ENCODE measurements at regions not wholly inside any gene's neighbourhood (a gene's known extent, or its start where the extent isn't known, plus 50 kb on each side); places are given as distances from the start of the nearest gene placed in this dataset.

DNA sequence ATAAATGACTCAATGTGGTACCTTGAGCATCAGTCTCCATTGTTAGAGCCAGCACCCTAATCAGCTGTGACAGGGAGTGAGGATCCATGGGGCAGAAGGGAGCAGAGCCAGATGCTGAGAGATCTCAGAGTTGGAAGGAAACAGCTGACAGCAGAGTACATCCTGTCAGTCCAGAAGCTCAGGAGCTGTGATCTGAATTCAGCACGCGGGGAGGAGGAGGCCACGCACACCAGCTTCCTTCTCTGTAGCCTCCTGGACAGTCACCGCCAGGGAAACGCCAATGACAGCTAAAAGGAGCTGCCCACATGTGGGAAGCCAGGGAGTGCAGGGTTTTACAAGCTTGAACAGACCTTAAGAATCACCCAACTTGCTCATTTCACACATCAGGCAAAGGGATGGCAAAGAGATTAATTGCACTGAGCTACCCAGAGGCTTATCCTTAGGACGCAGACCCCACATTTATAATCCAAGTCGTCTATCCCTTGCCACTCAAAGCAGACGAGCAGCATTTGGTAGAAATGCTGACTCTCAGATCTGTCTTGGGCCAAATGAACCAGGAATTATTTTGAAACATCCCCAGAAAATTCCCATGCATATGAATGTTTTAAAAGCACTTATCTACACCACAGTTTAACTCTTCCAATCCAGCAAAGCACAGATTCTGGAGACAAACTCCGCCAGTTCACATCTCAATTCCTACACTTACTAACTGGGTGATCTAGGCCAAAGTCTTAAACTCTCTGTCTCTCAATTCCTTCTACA lies 322.6 kb upstream of the TMTC1 start:
- TF ChIP-seq, protein P1, sequence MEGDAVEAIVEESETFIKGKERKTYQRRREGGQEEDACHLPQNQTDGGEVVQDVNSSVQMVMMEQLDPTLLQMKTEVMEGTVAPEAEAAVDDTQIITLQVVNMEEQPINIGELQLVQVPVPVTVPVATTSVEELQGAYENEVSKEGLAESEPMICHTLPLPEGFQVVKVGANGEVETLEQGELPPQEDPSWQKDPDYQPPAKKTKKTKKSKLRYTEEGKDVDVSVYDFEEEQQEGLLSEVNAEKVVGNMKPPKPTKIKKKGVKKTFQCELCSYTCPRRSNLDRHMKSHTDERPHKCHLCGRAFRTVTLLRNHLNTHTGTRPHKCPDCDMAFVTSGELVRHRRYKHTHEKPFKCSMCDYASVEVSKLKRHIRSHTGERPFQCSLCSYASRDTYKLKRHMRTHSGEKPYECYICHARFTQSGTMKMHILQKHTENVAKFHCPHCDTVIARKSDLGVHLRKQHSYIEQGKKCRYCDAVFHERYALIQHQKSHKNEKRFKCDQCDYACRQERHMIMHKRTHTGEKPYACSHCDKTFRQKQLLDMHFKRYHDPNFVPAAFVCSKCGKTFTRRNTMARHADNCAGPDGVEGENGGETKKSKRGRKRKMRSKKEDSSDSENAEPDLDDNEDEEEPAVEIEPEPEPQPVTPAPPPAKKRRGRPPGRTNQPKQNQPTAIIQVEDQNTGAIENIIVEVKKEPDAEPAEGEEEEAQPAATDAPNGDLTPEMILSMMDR (IDR thresholded peaks at IDR 0.05): no peak
- TF ChIP-seq EZH2 (IDR thresholded peaks at IDR 0.05; ENCODE audit: borderline replicate concordance, insufficient read depth, low read depth, low read length, poor library complexity, severe bottlenecking): no peak
